ENCODE measurements at regions not wholly inside any gene's neighbourhood (a gene's known extent, or its start where the extent isn't known, plus 50 kb on each side); places are given as distances from the start of the nearest gene placed in this dataset.

DNA sequence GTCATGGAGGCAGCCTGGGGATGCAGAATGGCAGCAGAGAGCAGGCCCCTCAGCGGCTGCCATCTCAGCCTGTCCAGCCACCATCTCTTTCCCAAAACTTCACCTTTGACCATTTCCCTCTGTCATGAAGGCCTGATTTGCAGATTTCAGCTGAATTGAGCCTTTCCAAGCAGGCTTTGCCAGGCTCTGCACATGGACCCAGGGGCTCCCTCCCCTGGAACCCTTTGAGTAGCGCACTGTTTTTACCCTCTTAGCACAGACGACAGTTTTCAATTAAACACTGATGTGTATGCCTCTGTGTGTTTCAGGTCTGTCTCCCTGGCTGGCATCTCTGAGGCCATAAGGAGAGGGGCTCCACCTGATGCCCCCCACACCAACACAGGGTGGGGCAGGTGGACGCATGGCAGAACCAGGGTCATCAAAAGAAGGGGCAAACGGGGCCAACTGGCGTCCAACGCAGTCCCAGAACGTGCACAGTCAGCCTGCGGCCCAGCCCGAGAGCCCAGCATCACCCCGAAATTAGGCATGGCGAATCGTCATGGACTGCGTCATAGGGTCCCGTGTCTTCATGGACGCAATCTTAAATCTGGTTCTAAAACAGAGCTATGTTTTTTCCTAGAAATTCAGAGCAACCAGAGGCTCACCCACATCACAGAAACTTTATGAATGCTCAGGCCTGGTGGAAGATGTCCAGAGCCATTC is 185.0 kb upstream of the TCERG1L start:
- no peak overlapping the region for H2AFZ ChIP-seq (ENCODE audit: low read depth)
- no peak overlapping the region for H3K9ac ChIP-seq
- no peaks in the 10 kb centered on the region for H3K79me2 ChIP-seq (ENCODE audit: insufficient read depth, low read depth)
- H4K20me1 ChIP-seq (ENCODE audit: insufficient read depth), result no peaks in the 10 kb centered on the region
- no peaks in the 10 kb centered on the region for H3K27me3 ChIP-seq (ENCODE audit: insufficient read depth, low read depth)
- no peaks in the 10 kb centered on the region for H3K36me3 ChIP-seq (ENCODE audit: insufficient read depth)
- no peak overlapping the region for H3K4me2 ChIP-seq
- H3K27ac ChIP-seq, result no peak overlapping the region
- no peak overlapping the region for H3K4me3 ChIP-seq (IDR thresholded peaks at IDR 0.05; ENCODE audit: insufficient read depth, low read depth, low read length)
- TF ChIP-seq, protein P1, sequence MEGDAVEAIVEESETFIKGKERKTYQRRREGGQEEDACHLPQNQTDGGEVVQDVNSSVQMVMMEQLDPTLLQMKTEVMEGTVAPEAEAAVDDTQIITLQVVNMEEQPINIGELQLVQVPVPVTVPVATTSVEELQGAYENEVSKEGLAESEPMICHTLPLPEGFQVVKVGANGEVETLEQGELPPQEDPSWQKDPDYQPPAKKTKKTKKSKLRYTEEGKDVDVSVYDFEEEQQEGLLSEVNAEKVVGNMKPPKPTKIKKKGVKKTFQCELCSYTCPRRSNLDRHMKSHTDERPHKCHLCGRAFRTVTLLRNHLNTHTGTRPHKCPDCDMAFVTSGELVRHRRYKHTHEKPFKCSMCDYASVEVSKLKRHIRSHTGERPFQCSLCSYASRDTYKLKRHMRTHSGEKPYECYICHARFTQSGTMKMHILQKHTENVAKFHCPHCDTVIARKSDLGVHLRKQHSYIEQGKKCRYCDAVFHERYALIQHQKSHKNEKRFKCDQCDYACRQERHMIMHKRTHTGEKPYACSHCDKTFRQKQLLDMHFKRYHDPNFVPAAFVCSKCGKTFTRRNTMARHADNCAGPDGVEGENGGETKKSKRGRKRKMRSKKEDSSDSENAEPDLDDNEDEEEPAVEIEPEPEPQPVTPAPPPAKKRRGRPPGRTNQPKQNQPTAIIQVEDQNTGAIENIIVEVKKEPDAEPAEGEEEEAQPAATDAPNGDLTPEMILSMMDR (conservative IDR thresholded peaks at IDR 0.05; ENCODE audit: low read depth, low read length), result no peak
- no peaks in the 10 kb centered on the region for H3K4me1 ChIP-seq (ENCODE audit: low read depth, poor library complexity, severe bottlenecking)

DNA sequence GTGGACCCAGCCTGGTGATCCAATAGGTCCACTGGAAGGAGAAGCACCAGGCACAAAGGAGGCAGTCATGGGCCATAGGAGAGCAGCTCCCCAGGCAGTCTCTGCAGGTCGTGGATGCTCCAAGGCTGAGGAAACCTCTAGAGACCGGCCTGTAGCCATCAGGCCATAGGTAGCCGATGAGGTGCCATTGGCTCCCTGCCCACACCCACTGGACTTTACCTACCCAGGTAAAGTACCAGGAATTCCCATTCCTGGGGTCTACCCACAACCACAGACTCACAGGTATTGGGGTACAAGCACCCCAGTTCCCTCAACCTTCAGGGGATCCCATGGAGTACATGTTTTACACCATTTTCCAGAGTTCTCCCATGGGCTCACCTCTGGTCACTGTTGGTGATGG is 188.0 kb upstream of the TCERG1L start:
- Histone ChIP-seq H3K27ac (no peak overlapping the region), H3K79me2 (ENCODE audit: insufficient read depth, low read depth) (no peaks in the 10 kb centered on the region), H3K27me3 (ENCODE audit: insufficient read depth, low read depth) (no peaks in the 10 kb centered on the region), H3K4me3 (IDR thresholded peaks at IDR 0.05; ENCODE audit: insufficient read depth, low read depth, low read length) (no peak overlapping the region), H3K4me1 (ENCODE audit: low read depth, poor library complexity, severe bottlenecking) (no peaks in the 10 kb centered on the region), H2AFZ (ENCODE audit: low read depth) (no peak overlapping the region), H3K4me2 (no peak overlapping the region), H4K20me1 (ENCODE audit: insufficient read depth) (no peaks in the 10 kb centered on the region), H3K9ac (no peak overlapping the region), H3K36me3 (ENCODE audit: insufficient read depth) (no peaks in the 10 kb centered on the region)
- TF ChIP-seq, protein P1 (conservative IDR thresholded peaks at IDR 0.05; ENCODE audit: low read depth, low read length), result no peak

DNA sequence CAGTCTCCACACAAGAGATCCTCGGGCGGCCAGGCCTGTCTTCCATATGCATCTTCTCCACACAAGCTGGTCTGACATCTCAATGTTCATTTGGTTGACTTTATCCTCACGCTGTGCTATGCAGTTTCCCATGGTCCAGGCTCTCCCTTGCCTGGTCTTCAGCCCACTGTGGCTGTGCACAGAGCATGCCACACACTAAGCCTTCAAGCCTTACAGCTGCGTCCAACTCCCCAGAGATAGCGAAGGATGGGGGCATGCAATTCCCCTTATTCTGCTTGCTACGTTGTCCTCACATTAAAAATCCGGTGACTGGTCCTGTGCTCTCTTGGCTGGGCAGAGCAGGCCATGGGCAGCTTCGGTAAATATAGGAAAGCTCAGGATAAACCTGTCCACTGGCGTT is 188.7 kb upstream of the TCERG1L start:
- H3K4me1 ChIP-seq (ENCODE audit: low read depth, poor library complexity, severe bottlenecking), result no peaks in the 10 kb centered on the region
- H3K27ac ChIP-seq, result no peak overlapping the region
- H3K36me3 ChIP-seq (ENCODE audit: insufficient read depth), result no peaks in the 10 kb centered on the region
- TF ChIP-seq, protein P1 (conservative IDR thresholded peaks at IDR 0.05; ENCODE audit: low read depth, low read length), result no peak
- no peaks in the 10 kb centered on the region for H4K20me1 ChIP-seq (ENCODE audit: insufficient read depth)
- H3K4me2 ChIP-seq, result no peak overlapping the region
- H3K79me2 ChIP-seq (ENCODE audit: insufficient read depth, low read depth), result no peaks in the 10 kb centered on the region
- no peak overlapping the region for H2AFZ ChIP-seq (ENCODE audit: low read depth)
- H3K27me3 ChIP-seq (ENCODE audit: insufficient read depth, low read depth), result no peaks in the 10 kb centered on the region
- no peak overlapping the region for H3K4me3 ChIP-seq (IDR thresholded peaks at IDR 0.05; ENCODE audit: insufficient read depth, low read depth, low read length)
- H3K9ac ChIP-seq, result no peak overlapping the region

DNA sequence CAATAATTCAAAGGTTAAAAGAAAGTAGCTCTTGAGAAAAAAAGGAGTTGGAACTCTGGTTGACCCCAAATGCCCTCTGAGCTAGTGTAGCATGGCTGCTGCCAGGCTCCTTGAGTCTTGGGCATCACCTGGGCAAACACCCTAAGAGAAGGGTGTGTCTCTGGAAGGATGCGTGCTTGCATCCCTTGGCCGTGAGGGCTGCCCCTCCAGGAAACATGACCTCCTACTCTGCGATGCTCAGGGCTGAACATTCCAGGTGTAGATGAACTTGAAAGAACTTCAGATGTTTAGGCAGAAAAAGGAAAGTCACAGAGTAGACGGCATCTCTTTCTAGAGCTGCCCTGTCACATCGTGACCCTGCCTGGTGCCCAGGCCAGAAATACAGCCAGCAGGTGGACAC is 189.4 kb upstream of the TCERG1L start:
- H3K27me3 ChIP-seq (ENCODE audit: insufficient read depth, low read depth), result no peaks in the 10 kb centered on the region

More for the DNA sequence above, 189.4 kb upstream of the TCERG1L start:
- no peak overlapping the region for H3K4me2 ChIP-seq
- H2AFZ ChIP-seq (ENCODE audit: low read depth), result no peak overlapping the region
- H3K27ac ChIP-seq, result no peak overlapping the region
- no peaks in the 10 kb centered on the region for H3K36me3 ChIP-seq (ENCODE audit: insufficient read depth)
- no peak overlapping the region for H3K4me3 ChIP-seq (IDR thresholded peaks at IDR 0.05; ENCODE audit: insufficient read depth, low read depth, low read length)
- H3K4me1 ChIP-seq (ENCODE audit: low read depth, poor library complexity, severe bottlenecking), result no peaks in the 10 kb centered on the region
- TF ChIP-seq, protein P1 (conservative IDR thresholded peaks at IDR 0.05; ENCODE audit: low read depth, low read length), result no peak
- H3K9ac ChIP-seq, result no peak overlapping the region
- H3K79me2 ChIP-seq (ENCODE audit: insufficient read depth, low read depth), result no peaks in the 10 kb centered on the region
- H4K20me1 ChIP-seq (ENCODE audit: insufficient read depth), result no peaks in the 10 kb centered on the region
